Duodenal mucosa (tissue), 2 donors: ENCODE measurements at regions not wholly inside any gene's neighbourhood (a gene's known extent, or its start where the extent isn't known, plus 50 kb on each side); places are given as distances from the start of the nearest gene placed in this dataset.
A peak's percentile ranks its signal among the peaks of the same experiment; 100 is the strongest.
"Not testable (repeated sequence)": the region's sequence is repeated elsewhere in the genome, so short reads cannot be mapped to it uniquely, and the experiment has no call there.

Experiments
- H3K27ac ChIP-seq: one replicate; pipeline ENCODE4 v1.7.0; 2013; ENCODE audit warnings: low read depth, low read length
- H3K27me3 ChIP-seq, 2 donors: one replicate each; pipeline ENCODE4 v1.7.0; 2013; ENCODE audit warnings: low read length in 2 of 2, control low read depth in 1 of 2; ENCODE audit not compliant: insufficient read depth in 2 of 2, control insufficient read depth in 1 of 2
- H3K36me3 ChIP-seq, 2 donors: one replicate each; pipeline ENCODE4 v1.7.0; 2013; ENCODE audit warnings: low read length in 2 of 2, control low read depth in 1 of 2; ENCODE audit not compliant: insufficient read depth in 2 of 2, control insufficient read depth in 1 of 2
- H3K4me1 ChIP-seq, 2 donors: one replicate each; pipeline ENCODE4 v1.7.0; 2013; ENCODE audit warnings: low read length in 2 of 2, control low read depth in 1 of 2; ENCODE audit not compliant: insufficient read depth in 2 of 2, control insufficient read depth in 1 of 2
- H3K4me3 ChIP-seq, 2 donors: one replicate each; pipeline ENCODE4 v1.7.0; 2013; ENCODE audit warnings: low read length in 2 of 2, low read depth in 1 of 2
- H3K9ac ChIP-seq, 2 donors: one replicate each; pipeline ENCODE4 v1.7.0; 2013; ENCODE audit warnings: low read length in 2 of 2, low read depth in 1 of 2
- H3K9me3 ChIP-seq, 2 donors: one replicate each; pipeline ENCODE4 v1.7.0; 2013; ENCODE audit warnings: low read length in 2 of 2, control low read depth in 1 of 2; ENCODE audit not compliant: control insufficient read depth in 1 of 2

GRCh38 chr13:48583859-48584311 is 51.0 kb upstream of the RCBTB2 start:
- Histone ChIP-seq H3K27me3 (no peaks in the 10 kb centered on the region), H3K36me3 (no peaks in the 10 kb centered on the region), H3K27ac (no peak overlapping the region), H3K4me3 (no peak overlapping the region), H3K9me3 (peaks cover 2 to 8% of the 10 kb centered on the region in 2 donors), H3K4me1 (peaks cover 29 to 48% of the 10 kb centered on the region in 2 donors), H3K9ac (no peak overlapping the region)

- Histone ChIP-seq H3K4me3 (no peak overlapping the region), H3K27me3 (no peaks in the 10 kb centered on the region), H3K9ac (no peak overlapping the region), H3K36me3 (no peaks in the 10 kb centered on the region), H3K9me3 (peaks cover 2 to 8% of the 10 kb centered on the region in 2 donors), H3K27ac (no peak overlapping the region), H3K4me1 (peaks cover 24 to 44% of the 10 kb centered on the region in 2 donors)
Measured at GRCh38 chr13:48585456-48585840, 52.6 kb upstream of the RCBTB2 start.

- peaks cover 2 to 8% of the 10 kb centered on the region in 2 donors for H3K9me3 ChIP-seq
- no peaks in the 10 kb centered on the region for H3K27me3 ChIP-seq
- no peak overlapping the region for H3K4me3 ChIP-seq
- no peaks in the 10 kb centered on the region for H3K36me3 ChIP-seq
- H3K4me1 ChIP-seq, result peaks cover 36 to 50% of the 10 kb centered on the region in 2 donors
- no peak overlapping the region for H3K9ac ChIP-seq
- no peak overlapping the region for H3K27ac ChIP-seq
Measured at GRCh38 chr13:48586591-48587103, 53.8 kb upstream of the RCBTB2 start.

- no peak overlapping the region for H3K27ac ChIP-seq
- no peak overlapping the region for H3K9ac ChIP-seq
- H3K27me3 ChIP-seq, result no peaks in the 10 kb centered on the region
- no peak overlapping the region for H3K4me3 ChIP-seq
- no peaks in the 10 kb centered on the region for H3K36me3 ChIP-seq
- H3K4me1 ChIP-seq, result peaks cover 48 to 60% of the 10 kb centered on the region in 2 donors
- H3K9me3 ChIP-seq, result peaks cover 2 to 8% of the 10 kb centered on the region in 2 donors
Measured at GRCh38 chr13:48588120-48588519, 55.2 kb upstream of the RCBTB2 start.

GRCh38 chr13:48590141-48590901 is 57.4 kb upstream of the RCBTB2 start:
- Histone ChIP-seq H3K4me3 (peak overlapping the region; percentile 25 to 28), H3K9ac (no peak overlapping the region), H3K9me3 (peaks cover 2 to 8% of the 10 kb centered on the region in 2 donors), H3K4me1 (peaks cover 52 to 53% of the 10 kb centered on the region in 2 donors), H3K27me3 (no peaks in the 10 kb centered on the region), H3K36me3 (no peaks in the 10 kb centered on the region), H3K27ac (peak overlapping the region; percentile 46)

- H3K4me1 ChIP-seq, result peaks cover 52 to 53% of the 10 kb centered on the region in 2 donors
- not testable (repeated sequence) for H3K27me3 ChIP-seq, H3K9ac ChIP-seq, H3K36me3 ChIP-seq, H3K9me3 ChIP-seq
- peak overlapping the region; percentile 25 to 28 for H3K4me3 ChIP-seq
- peak overlapping the region; percentile 35 for H3K27ac ChIP-seq
Measured at GRCh38 chr13:48591124-48591872, 58.4 kb upstream of the RCBTB2 start.

- Histone ChIP-seq H3K27ac (peak overlapping the region; percentile 16), H3K9ac (no peak overlapping the region), H3K9me3 (peaks cover 2 to 8% of the 10 kb centered on the region in 2 donors), H3K4me3 (no peak overlapping the region), H3K4me1 (peaks cover 45 to 48% of the 10 kb centered on the region in 2 donors), H3K36me3 (no peaks in the 10 kb centered on the region), H3K27me3 (no peaks in the 10 kb centered on the region)
Measured at GRCh38 chr13:48591889-48592687, 59.2 kb upstream of the RCBTB2 start.

- Histone ChIP-seq H3K27ac (no peak overlapping the region), H3K27me3 (no peaks in the 10 kb centered on the region)
Measured at GRCh38 chr13:48592688-48593049, 59.8 kb upstream of the RCBTB2 start.

GRCh38 chr13:48593536-48593935 is 60.2 kb upstream of the CYSLTR2 start:
- Histone ChIP-seq H3K9me3 (peaks cover 0 to 3% of the 10 kb centered on the region in 2 donors), H3K4me3 (no peak overlapping the region), H3K27me3 (no peaks in the 10 kb centered on the region), H3K4me1 (peaks cover 45 to 48% of the 10 kb centered on the region in 2 donors), H3K9ac (no peak overlapping the region), H3K36me3 (no peaks in the 10 kb centered on the region), H3K27ac (no peak overlapping the region)

More at GRCh38 chr13:48592688-48593049, 59.8 kb upstream of the RCBTB2 start:
- H3K4me1 ChIP-seq, result peaks cover 45 to 48% of the 10 kb centered on the region in 2 donors
- H3K36me3 ChIP-seq, result no peaks in the 10 kb centered on the region
- H3K4me3 ChIP-seq, result peak overlapping the region in 1 of 2 donors; percentile 10
- H3K9me3 ChIP-seq, result peaks cover 2 to 8% of the 10 kb centered on the region in 2 donors
- H3K9ac ChIP-seq, result no peak overlapping the region
